ENCODE measurements at regions not wholly inside any gene's neighbourhood (a gene's known extent, or its start where the extent isn't known, plus 50 kb on each side); places are given as distances from the start of the nearest gene placed in this dataset.
"Not testable (repeated sequence)": the region's sequence is repeated elsewhere in the genome, so short reads cannot be mapped to it uniquely, and the experiment has no call there.

DNA sequence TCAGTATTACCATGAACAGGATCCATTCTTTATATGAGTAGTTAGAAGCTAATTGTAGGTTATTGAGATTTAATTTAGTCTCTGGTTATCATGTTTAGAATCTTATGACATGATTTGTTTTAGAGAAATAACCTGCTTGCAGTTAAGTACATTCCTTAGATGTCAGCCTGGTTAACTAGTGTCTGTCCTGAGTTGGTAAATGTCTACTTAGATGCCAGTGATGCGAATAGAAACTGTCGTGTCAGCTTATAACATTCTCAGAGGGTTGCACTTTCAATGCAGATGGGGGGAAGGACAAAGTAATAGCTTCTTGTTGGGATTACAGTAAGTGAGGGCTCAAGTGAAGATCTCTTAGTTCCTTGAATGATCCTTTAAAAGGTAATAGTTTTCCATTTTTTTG, 227.8 kb upstream of the SPRY1 start:
- H3K27me3 ChIP-seq (ENCODE audit: control insufficient read depth, insufficient read depth, low read length) = no peaks in the 10 kb centered on the region
- H3K36me3 ChIP-seq (ENCODE audit: control insufficient read depth, insufficient read depth, low read length) = no peaks in the 10 kb centered on the region
- H3K4me3 ChIP-seq (ENCODE audit: low read length) = no peak overlapping the region
- no peak overlapping the region for H3K9ac ChIP-seq (ENCODE audit: low read length)
- peaks cover 7% of the 10 kb centered on the region for H3K4me1 ChIP-seq (ENCODE audit: control insufficient read depth, insufficient read depth, low read length)
- H3K9me3 ChIP-seq (ENCODE audit: control insufficient read depth, low read length) = no peaks in the 10 kb centered on the region

DNA sequence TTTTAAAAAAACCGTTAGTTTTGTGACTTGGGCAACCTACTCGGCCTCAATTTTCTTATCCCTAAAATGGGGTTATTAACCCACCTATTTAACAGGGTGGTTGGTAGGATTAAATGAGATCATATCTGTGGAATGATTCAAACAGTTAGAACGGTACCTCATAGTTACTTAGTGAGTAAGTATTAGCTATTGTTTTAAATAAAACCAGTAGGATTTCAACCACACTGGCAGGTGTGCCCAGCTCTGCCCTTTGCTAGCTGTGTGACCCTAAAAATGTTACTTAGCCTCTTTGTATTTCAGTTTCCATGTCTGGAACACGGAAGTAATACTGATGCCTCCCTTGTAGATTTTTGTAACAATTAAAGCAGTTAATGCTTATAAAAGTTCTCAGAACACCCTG, 225.8 kb upstream of the SPRY1 start:
- Histone ChIP-seq H3K27me3 (ENCODE audit: control insufficient read depth, insufficient read depth, low read length) (no peaks in the 10 kb centered on the region), H3K4me3 (ENCODE audit: low read length) (no peak overlapping the region), H3K4me1 (ENCODE audit: control insufficient read depth, insufficient read depth, low read length) (peaks cover 7% of the 10 kb centered on the region), H3K9me3 (ENCODE audit: control insufficient read depth, low read length) (no peaks in the 10 kb centered on the region), H3K36me3 (ENCODE audit: control insufficient read depth, insufficient read depth, low read length) (no peaks in the 10 kb centered on the region), H3K9ac (ENCODE audit: low read length) (no peak overlapping the region)

DNA sequence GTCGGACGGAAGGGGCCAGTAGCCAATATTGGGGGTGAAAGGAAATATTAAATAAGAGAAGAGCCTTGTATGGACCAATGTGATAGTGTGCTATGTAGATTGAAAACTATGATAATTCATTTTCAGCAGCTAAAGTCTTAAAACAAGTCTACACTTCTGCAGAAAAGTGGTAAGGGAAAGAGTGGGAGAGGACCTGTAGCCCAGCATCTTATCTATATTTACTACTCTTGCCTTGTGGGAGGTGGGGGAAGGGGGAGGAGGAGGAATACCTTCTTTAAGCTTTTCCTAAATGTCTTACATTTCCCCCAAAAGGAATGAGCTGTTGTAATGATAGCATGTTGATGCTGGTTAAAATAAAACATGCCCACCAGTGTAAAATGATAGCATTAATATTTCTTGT, 220.0 kb upstream of the SPRY1 start:
- no peaks in the 10 kb centered on the region for H3K27me3 ChIP-seq (ENCODE audit: control insufficient read depth, insufficient read depth, low read length)
- no peak overlapping the region for H3K9ac ChIP-seq (ENCODE audit: low read length)
- H3K9me3 ChIP-seq (ENCODE audit: control insufficient read depth, low read length) = no peaks in the 10 kb centered on the region
- H3K4me1 ChIP-seq (ENCODE audit: control insufficient read depth, insufficient read depth, low read length) = no peaks in the 10 kb centered on the region
- no peak overlapping the region for H3K4me3 ChIP-seq (ENCODE audit: low read length)
- no peaks in the 10 kb centered on the region for H3K36me3 ChIP-seq (ENCODE audit: control insufficient read depth, insufficient read depth, low read length)

DNA sequence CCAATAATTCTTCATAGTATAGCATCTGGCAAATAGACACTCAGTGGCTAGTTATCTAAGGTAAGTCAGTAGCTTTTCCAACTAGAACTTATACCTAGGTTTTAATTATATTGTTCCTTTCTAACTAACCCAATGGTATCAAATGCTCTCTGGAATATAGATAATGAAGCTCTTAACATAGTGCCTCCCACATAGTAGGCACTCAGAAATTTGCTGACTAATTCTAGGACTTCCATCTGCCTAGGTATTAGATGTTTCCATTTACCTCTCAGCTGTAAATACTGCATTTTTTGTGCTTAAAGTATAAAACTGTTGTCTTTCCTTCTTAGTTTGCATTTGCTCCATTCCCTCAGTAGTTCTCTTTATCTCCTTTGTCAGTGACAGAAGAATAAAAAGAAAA, 214.3 kb upstream of the SPRY1 start:
- no peak overlapping the region for H3K4me3 ChIP-seq (ENCODE audit: low read length)
- no peaks in the 10 kb centered on the region for H3K9me3 ChIP-seq (ENCODE audit: control insufficient read depth, low read length)

DNA sequence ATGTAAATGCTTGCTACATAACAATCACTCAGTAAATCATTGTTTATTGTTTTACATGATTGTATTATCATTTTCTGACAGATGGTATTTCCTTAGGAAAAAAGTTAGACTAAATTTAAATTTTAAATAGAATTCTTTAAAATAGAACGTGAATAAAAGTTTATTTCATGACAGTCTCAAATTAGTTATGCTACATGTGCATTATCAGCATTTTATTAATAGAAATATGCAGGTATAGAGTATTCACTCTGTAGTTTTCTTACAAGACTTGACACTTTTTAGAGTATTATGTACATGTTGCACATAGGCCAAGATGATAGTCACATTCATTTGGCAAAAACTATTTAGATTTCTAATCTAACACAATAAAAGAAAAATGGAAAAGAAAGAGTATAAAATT, 213.3 kb upstream of the SPRY1 start:
- H3K9ac ChIP-seq (ENCODE audit: low read length) = no peak overlapping the region
- no peak overlapping the region for H3K4me3 ChIP-seq (ENCODE audit: low read length)
- no peaks in the 10 kb centered on the region for H3K9me3 ChIP-seq (ENCODE audit: control insufficient read depth, low read length)
- H3K36me3 ChIP-seq (ENCODE audit: control insufficient read depth, insufficient read depth, low read length) = no peaks in the 10 kb centered on the region
- H3K27me3 ChIP-seq (ENCODE audit: control insufficient read depth, insufficient read depth, low read length) = no peaks in the 10 kb centered on the region
- H3K4me1 ChIP-seq (ENCODE audit: control insufficient read depth, insufficient read depth, low read length) = no peaks in the 10 kb centered on the region

More for the DNA sequence above, 214.3 kb upstream of the SPRY1 start:
- Histone ChIP-seq H3K27me3 (ENCODE audit: control insufficient read depth, insufficient read depth, low read length) (no peaks in the 10 kb centered on the region), H3K36me3 (ENCODE audit: control insufficient read depth, insufficient read depth, low read length) (no peaks in the 10 kb centered on the region), H3K4me1 (ENCODE audit: control insufficient read depth, insufficient read depth, low read length) (no peaks in the 10 kb centered on the region), H3K9ac (ENCODE audit: low read length) (no peak overlapping the region)

DNA sequence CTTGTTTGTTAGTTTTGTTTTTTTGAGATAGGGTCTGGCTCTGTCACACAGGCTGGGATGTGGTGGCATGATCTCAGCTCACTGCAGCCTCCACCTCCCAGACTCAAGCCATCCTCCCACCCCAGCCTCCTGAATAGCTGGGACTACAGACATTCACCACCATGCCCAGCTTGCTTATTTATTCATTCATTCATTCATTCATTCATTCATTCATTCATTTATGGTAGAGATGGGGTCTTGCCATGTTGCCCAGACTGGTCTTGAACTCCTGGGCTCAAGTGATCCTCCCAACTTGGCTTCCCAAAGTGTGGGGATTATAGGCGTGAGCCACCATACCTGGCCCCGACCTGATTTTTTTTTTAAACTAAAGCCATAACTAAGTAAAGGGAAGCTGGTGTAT, 212.8 kb upstream of the SPRY1 start:
- not testable (repeated sequence) for H3K27me3 ChIP-seq (ENCODE audit: control insufficient read depth, insufficient read depth, low read length); H3K36me3 ChIP-seq (ENCODE audit: control insufficient read depth, insufficient read depth, low read length); H3K4me3 ChIP-seq (ENCODE audit: low read length); H3K4me1 ChIP-seq (ENCODE audit: control insufficient read depth, insufficient read depth, low read length); H3K9me3 ChIP-seq (ENCODE audit: control insufficient read depth, low read length); H3K9ac ChIP-seq (ENCODE audit: low read length)

DNA sequence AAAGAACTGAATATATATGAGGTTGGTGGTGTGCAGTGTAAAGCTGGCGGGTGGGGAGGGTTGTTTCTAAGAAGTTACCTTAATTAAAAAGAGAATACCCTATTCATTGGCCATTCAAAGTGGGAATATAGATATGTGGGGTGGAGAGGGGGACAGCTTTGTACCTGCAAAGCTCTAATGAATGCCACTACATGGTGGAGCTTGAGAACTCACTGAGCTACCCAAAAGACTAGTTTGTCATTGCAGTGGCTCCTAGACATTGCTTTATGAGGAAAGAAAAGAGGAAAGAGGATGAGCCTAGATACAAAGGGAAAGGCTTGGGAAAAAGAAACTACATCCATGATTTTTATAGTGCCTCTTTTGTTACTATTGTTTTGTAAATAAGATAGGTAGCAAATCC, 209.9 kb upstream of the SPRY1 start:
- Histone ChIP-seq H3K4me3 (ENCODE audit: low read length) (no peak overlapping the region), H3K4me1 (ENCODE audit: control insufficient read depth, insufficient read depth, low read length) (no peaks in the 10 kb centered on the region), H3K9me3 (ENCODE audit: control insufficient read depth, low read length) (no peaks in the 10 kb centered on the region), H3K9ac (ENCODE audit: low read length) (no peak overlapping the region), H3K36me3 (ENCODE audit: control insufficient read depth, insufficient read depth, low read length) (no peaks in the 10 kb centered on the region), H3K27me3 (ENCODE audit: control insufficient read depth, insufficient read depth, low read length) (no peaks in the 10 kb centered on the region)

DNA sequence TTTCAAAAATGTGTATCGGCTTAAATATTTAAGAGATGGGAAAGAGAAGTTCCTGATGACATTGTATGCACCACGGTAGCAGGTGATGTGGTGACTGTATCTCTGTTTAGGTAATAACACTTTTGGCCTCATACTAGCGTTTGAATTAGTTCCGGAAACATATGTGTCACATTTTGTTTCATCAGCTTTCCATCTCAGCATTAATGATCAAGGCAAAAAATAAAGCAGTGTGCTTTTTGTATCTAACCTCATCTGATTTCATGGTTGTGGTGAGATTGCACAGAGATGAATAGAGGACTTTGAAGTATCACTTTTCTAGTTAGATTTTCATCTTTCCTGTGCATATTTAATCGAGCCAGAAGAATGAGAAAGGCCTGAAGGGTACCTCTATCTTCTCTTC, 206.4 kb upstream of the SPRY1 start:
- no peak overlapping the region for H3K4me3 ChIP-seq (ENCODE audit: low read length)
- no peaks in the 10 kb centered on the region for H3K27me3 ChIP-seq (ENCODE audit: control insufficient read depth, insufficient read depth, low read length)
- no peaks in the 10 kb centered on the region for H3K4me1 ChIP-seq (ENCODE audit: control insufficient read depth, insufficient read depth, low read length)
- no peaks in the 10 kb centered on the region for H3K36me3 ChIP-seq (ENCODE audit: control insufficient read depth, insufficient read depth, low read length)
- no peak overlapping the region for H3K9ac ChIP-seq (ENCODE audit: low read length)
- no peaks in the 10 kb centered on the region for H3K9me3 ChIP-seq (ENCODE audit: control insufficient read depth, low read length)

DNA sequence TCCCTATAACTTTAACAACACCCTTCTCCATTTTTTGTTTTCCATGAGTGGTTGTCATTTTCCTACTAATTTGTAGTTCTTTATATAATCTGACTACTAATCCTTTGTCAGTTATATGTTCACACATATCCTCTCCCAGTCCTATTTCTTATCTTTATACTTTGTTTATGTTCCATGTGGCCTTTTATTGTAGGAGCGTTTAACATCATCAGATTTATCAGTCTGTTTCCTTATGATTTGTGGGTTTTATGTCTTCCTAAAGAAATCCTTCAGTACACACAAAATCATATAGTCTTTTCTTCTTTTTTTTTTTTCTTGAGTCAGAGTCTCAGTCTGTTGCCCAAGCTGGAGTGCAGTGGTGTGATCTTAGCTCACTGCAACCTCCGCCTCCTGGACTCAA, 204.9 kb upstream of the SPRY1 start:
- no peak overlapping the region for H3K9ac ChIP-seq (ENCODE audit: low read length)
- no peaks in the 10 kb centered on the region for H3K36me3 ChIP-seq (ENCODE audit: control insufficient read depth, insufficient read depth, low read length)
- H3K27me3 ChIP-seq (ENCODE audit: control insufficient read depth, insufficient read depth, low read length) = no peaks in the 10 kb centered on the region
- H3K4me1 ChIP-seq (ENCODE audit: control insufficient read depth, insufficient read depth, low read length) = no peaks in the 10 kb centered on the region
- no peaks in the 10 kb centered on the region for H3K9me3 ChIP-seq (ENCODE audit: control insufficient read depth, low read length)
- H3K4me3 ChIP-seq (ENCODE audit: low read length) = no peak overlapping the region

DNA sequence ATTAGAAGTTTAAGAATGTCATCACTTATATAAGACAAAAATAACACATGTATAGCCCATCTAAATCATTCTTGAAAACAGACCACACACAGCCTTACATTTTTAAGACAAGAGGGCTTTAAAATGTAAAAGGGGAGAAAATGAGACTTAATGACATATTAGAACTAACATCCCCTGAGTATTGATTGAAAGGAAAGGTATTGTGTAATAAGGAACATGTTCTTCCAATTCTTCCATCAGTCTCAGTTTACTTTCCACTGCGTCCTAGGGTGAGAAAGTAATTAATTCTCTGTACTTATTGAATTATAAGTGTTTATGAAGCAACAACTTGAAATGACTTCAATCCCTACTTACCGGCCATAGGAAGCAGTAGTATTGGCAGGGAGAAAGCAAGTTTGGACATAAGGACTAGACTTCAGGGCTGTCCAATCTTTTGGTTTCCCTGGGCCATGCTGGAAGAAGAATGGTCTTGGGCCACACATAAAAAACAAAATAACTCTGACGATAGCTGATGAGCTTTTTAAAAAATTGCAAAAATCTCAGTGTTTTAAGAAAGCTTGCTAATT, 202.7 kb upstream of the SPRY1 start:
- Histone ChIP-seq H3K4me1 (ENCODE audit: control insufficient read depth, insufficient read depth, low read length) (no peaks in the 10 kb centered on the region), H3K36me3 (ENCODE audit: control insufficient read depth, insufficient read depth, low read length) (no peaks in the 10 kb centered on the region), H3K4me3 (ENCODE audit: low read length) (no peak overlapping the region), H3K27me3 (ENCODE audit: control insufficient read depth, insufficient read depth, low read length) (no peaks in the 10 kb centered on the region), H3K9me3 (ENCODE audit: control insufficient read depth, low read length) (no peaks in the 10 kb centered on the region), H3K9ac (ENCODE audit: low read length) (no peak overlapping the region)

DNA sequence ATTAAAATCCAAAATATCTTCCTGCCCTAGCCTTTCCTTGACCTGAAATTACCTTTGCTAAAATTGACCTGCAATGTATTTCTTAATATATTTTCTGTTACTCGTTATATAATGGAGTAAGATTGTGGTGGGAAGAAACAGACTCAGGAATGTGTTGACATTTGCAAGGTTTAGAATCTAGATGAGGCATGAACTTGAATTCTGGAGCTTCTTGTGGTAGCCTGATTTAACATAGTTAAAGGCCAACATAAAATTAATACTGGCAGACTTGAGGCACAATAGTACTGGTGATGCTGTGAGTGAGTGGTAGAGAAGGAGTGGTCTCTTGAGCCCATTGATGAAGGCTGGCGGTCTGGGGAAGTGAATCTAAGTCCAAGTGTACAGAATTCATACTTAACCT, 197.9 kb upstream of the SPRY1 start:
- no peak overlapping the region for H3K4me3 ChIP-seq (ENCODE audit: low read length)
- H3K27me3 ChIP-seq (ENCODE audit: control insufficient read depth, insufficient read depth, low read length) = no peaks in the 10 kb centered on the region
- H3K9me3 ChIP-seq (ENCODE audit: control insufficient read depth, low read length) = no peaks in the 10 kb centered on the region
- no peaks in the 10 kb centered on the region for H3K4me1 ChIP-seq (ENCODE audit: control insufficient read depth, insufficient read depth, low read length)
- H3K36me3 ChIP-seq (ENCODE audit: control insufficient read depth, insufficient read depth, low read length) = no peaks in the 10 kb centered on the region
- no peak overlapping the region for H3K9ac ChIP-seq (ENCODE audit: low read length)

DNA sequence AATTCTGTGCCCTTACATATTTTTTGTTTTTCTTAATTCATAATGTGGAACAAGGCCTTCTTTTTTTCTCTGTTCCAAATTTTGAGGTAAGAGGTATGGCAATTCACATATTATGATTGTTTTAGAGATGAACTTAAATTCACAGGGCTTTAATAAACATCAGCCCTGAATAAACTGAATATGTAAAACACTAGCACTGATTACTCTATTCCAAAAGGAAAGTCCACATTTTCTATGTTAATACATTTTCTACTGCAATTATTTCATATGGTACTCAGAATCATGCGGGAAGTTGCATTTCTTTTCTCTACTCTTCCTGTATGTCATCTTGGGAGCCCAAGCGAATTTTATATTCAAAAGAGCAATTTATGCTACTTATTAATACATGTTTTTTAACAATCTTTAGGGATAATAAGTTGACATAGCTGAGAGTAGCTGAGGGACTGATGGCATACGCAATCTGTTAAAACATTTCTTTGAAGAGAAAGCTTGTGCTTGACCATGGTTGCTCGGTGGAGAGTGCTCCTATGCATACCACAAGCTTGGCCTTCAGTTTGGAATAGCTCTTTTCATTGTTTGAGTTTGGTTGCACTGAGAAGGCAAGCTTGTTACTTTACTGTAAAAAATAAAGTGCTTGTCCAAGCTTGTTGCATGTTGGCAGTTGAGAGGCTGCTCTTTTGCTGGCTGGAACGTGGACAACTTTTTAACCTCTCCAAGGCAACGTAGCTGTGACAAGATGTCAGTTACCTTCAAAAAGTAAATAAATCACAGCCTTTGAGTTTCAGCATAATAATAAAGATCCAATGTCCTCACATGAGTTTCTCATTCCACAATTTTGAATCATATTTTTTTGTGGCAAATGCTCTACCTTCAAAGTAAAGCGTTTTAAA, 196.3 kb upstream of the SPRY1 start:
- H3K9me3 ChIP-seq (ENCODE audit: control insufficient read depth, low read length) = no peaks in the 10 kb centered on the region
- H3K36me3 ChIP-seq (ENCODE audit: control insufficient read depth, insufficient read depth, low read length) = no peaks in the 10 kb centered on the region
- no peaks in the 10 kb centered on the region for H3K27me3 ChIP-seq (ENCODE audit: control insufficient read depth, insufficient read depth, low read length)
- no peak overlapping the region for H3K9ac ChIP-seq (ENCODE audit: low read length)
- H3K4me3 ChIP-seq (ENCODE audit: low read length) = no peak overlapping the region
- H3K4me1 ChIP-seq (ENCODE audit: control insufficient read depth, insufficient read depth, low read length) = no peaks in the 10 kb centered on the region

All from mucosa of stomach (tissue), 1 donor.